ENCODE measurements at regions not wholly inside any gene's neighbourhood (a gene's known extent, or its start where the extent isn't known, plus 50 kb on each side); places are given as distances from the start of the nearest gene placed in this dataset.

GRCh38 chr17:34826332-34826731, 134.9 kb downstream of the CCT6B start:
- TF ChIP-seq, protein P1, sequence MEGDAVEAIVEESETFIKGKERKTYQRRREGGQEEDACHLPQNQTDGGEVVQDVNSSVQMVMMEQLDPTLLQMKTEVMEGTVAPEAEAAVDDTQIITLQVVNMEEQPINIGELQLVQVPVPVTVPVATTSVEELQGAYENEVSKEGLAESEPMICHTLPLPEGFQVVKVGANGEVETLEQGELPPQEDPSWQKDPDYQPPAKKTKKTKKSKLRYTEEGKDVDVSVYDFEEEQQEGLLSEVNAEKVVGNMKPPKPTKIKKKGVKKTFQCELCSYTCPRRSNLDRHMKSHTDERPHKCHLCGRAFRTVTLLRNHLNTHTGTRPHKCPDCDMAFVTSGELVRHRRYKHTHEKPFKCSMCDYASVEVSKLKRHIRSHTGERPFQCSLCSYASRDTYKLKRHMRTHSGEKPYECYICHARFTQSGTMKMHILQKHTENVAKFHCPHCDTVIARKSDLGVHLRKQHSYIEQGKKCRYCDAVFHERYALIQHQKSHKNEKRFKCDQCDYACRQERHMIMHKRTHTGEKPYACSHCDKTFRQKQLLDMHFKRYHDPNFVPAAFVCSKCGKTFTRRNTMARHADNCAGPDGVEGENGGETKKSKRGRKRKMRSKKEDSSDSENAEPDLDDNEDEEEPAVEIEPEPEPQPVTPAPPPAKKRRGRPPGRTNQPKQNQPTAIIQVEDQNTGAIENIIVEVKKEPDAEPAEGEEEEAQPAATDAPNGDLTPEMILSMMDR (IDR thresholded peaks at IDR 0.05): no peak
- TF ChIP-seq POLR2A (IDR thresholded peaks at IDR 0.05): no peak
